Stimulated activated CD4-positive, alpha-beta T cell treated with anti-CD3 and anti-CD28 coated beads, Interleukin-12 subunit alpha, Interleukin-12 subunit beta, amount 100 ng/mL, for 48 hours (primary cell): ENCODE measurements at regions not wholly inside any gene's neighbourhood (a gene's known extent, or its start where the extent isn't known, plus 50 kb on each side); places are given as distances from the start of the nearest gene placed in this dataset.
"Not testable (repeated sequence)": the region's sequence is repeated elsewhere in the genome, so short reads cannot be mapped to it uniquely, and the experiment has no call there.

ENCODE experiments used
- DNase-seq, 3 donors: peaks; one replicate each; pipeline ENCODE4 v3.0.0-alpha.2; 2020; ENCODE audit warnings: low read depth in 2 of 3, low spot score in 1 of 3

GRCh38 chr9:7481570-7481969 is 318.0 kb downstream of the DMAC1 start:
- no peak for DNase-seq

GRCh38 chr9:7479300-7479699 is 320.3 kb downstream of the DMAC1 start:
- no peak for DNase-seq

GRCh38 chr9:7478646-7479045 is 320.9 kb downstream of the DMAC1 start:
- DNase-seq = no peak

- DNase-seq = no peak
Observed at GRCh38 chr9:7467186-7467585, 332.4 kb downstream of the DMAC1 start.

- DNase-seq = no peak
Observed at GRCh38 chr9:7461791-7462190, 337.8 kb downstream of the DMAC1 start.

- no peak for DNase-seq
Observed at GRCh38 chr9:7456793-7457530, 342.6 kb downstream of the DMAC1 start.

- no peak for DNase-seq
Observed at GRCh38 chr9:7456377-7456776, 343.2 kb downstream of the DMAC1 start.

- DNase-seq = no peak
Observed at GRCh38 chr9:7454624-7455023, 345.0 kb downstream of the DMAC1 start.

GRCh38 chr9:7452378-7452777 is 347.2 kb downstream of the DMAC1 start:
- DNase-seq = no peak

- no peak for DNase-seq
Observed at GRCh38 chr9:7451062-7451461, 348.5 kb downstream of the DMAC1 start.

- no peak for DNase-seq
Observed at GRCh38 chr9:7443541-7443940, 356.0 kb downstream of the DMAC1 start.

- no peak for DNase-seq
Observed at GRCh38 chr9:7439355-7439995, 360.1 kb downstream of the DMAC1 start.

- DNase-seq = no peak
Observed at GRCh38 chr9:7436754-7437153, 362.8 kb downstream of the DMAC1 start.

- no peak for DNase-seq
Observed at GRCh38 chr9:7433508-7434292, 365.9 kb downstream of the DMAC1 start.

- no peak for DNase-seq
Observed at GRCh38 chr9:7432989-7433388, 366.6 kb downstream of the DMAC1 start.

- DNase-seq = not testable (repeated sequence)
Observed at GRCh38 chr9:7417397-7417796, 382.2 kb downstream of the DMAC1 start.

- no peak for DNase-seq
Observed at GRCh38 chr9:7415836-7416235, 383.7 kb downstream of the DMAC1 start.

- DNase-seq = no peak
Observed at GRCh38 chr9:7408845-7409244, 390.7 kb downstream of the DMAC1 start.

GRCh38 chr9:7407246-7407645 is 392.3 kb downstream of the DMAC1 start:
- no peak for DNase-seq

- no peak for DNase-seq
Observed at GRCh38 chr9:7405924-7406604, 393.5 kb downstream of the DMAC1 start.

GRCh38 chr9:7403839-7404487 is 395.6 kb downstream of the DMAC1 start:
- no peak for DNase-seq
